ENCODE measurements at regions not wholly inside any gene's neighbourhood (a gene's known extent, or its start where the extent isn't known, plus 50 kb on each side); places are given as distances from the start of the nearest gene placed in this dataset.
"Not testable (repeated sequence)": the region's sequence is repeated elsewhere in the genome, so short reads cannot be mapped to it uniquely, and the experiment has no call there.

- RAD21 ChIA-PET (ENCODE audit: unreplicated experiment); ATAC-seq; SMC1A ChIA-PET (ENCODE audit: uncharacterized antibody, unreplicated experiment); intact Hi-C loops (cut with micrococcal nuclease; ENCODE audit: unreplicated experiment); H3K4me1 ChIP-seq (ENCODE audit: control insufficient read depth, insufficient read depth, low read length); FAIRE-seq; H3K4me3 ChIP-seq; H3K27ac ChIP-seq (ENCODE audit: control insufficient read depth, insufficient read depth); H3K79me2 ChIP-seq (ENCODE audit: control insufficient read depth, insufficient read depth, low read length); H2AFZ ChIP-seq (ENCODE audit: control insufficient read depth, low read depth, low read length); H3K9ac ChIP-seq (ENCODE audit: control insufficient read depth, insufficient read depth, low read length); DNase-seq (ENCODE audit: low read depth, low spot score); CTCF ChIA-PET; H3K4me2 ChIP-seq (ENCODE audit: control insufficient read depth, insufficient read depth); H3K27me3 ChIP-seq (replicated peaks in 1 of 2; ENCODE audit: control insufficient read depth in 2 of 2, insufficient read depth in 2 of 2, low read length in 1 of 2); POLR2A ChIA-PET; H3K36me3 ChIP-seq (ENCODE audit: control insufficient read depth in 2 of 2, insufficient read depth in 2 of 2, low read length in 1 of 2); H4K20me1 ChIP-seq (ENCODE audit: control insufficient read depth, insufficient read depth); BruUV-seq (replicated peaks); in situ Hi-C loops (cut with MboI); H3K9me3 ChIP-seq (replicated peaks; ENCODE audit: control insufficient read depth, insufficient read depth, low read length): not testable (repeated sequence)
- 50% methylated on average over 10 of the region's 10 CpGs for WGBS (ENCODE audit: insufficient coverage, insufficient replicate concordance, low lambda C conversion rate, missing lambda C conversion rate)
Observed at GRCh38 chr3:147245022-147245421, 161.3 kb downstream of the ZIC4 start.

- in situ Hi-C loops (cut with MboI) (no loop called here), intact Hi-C loops (cut with micrococcal nuclease; ENCODE audit: unreplicated experiment) (no loop called here)
- ATAC-seq (no peak), DNase-seq (ENCODE audit: low read depth, low spot score) (no peak), FAIRE-seq (no peak)
- Histone ChIP-seq H3K9me3 (replicated peaks; ENCODE audit: control insufficient read depth, insufficient read depth, low read length) (no peaks in the 10 kb centered on the region), H3K27me3 (replicated peaks in 1 of 2; ENCODE audit: control insufficient read depth in 2 of 2, insufficient read depth in 2 of 2, low read length in 1 of 2) (no peaks in the 10 kb centered on the region), H3K4me3 (no peak overlapping the region), H4K20me1 (ENCODE audit: control insufficient read depth, insufficient read depth) (no peaks in the 10 kb centered on the region), H3K27ac (ENCODE audit: control insufficient read depth, insufficient read depth) (no peak overlapping the region), H3K4me1 (ENCODE audit: control insufficient read depth, insufficient read depth, low read length) (no peaks in the 10 kb centered on the region), H3K4me2 (ENCODE audit: control insufficient read depth, insufficient read depth) (no peak overlapping the region), H3K79me2 (ENCODE audit: control insufficient read depth, insufficient read depth, low read length) (no peaks in the 10 kb centered on the region), H2AFZ (ENCODE audit: control insufficient read depth, low read depth, low read length) (no peak overlapping the region), H3K36me3 (ENCODE audit: control insufficient read depth in 2 of 2, insufficient read depth in 2 of 2, low read length in 1 of 2) (no peaks in the 10 kb centered on the region), H3K9ac (ENCODE audit: control insufficient read depth, insufficient read depth, low read length) (no peak overlapping the region)
- CTCF ChIA-PET = no interaction called here
- POLR2A ChIA-PET = no interaction called here
- TF ChIP-seq EED (IDR thresholded peaks at IDR 0.05; ENCODE audit: low read depth) (no peak), CHD2 (IDR thresholded peaks at IDR 0.05; ENCODE audit: borderline replicate concordance, low read depth, low read length) (no peak), ZNF24 (IDR thresholded peaks at IDR 0.05) (no peak), DPF2 (IDR thresholded peaks at IDR 0.05) (no peak)
- SMC1A ChIA-PET (ENCODE audit: uncharacterized antibody, unreplicated experiment) = interaction anchor here (0.9 kb wide), 1 partner anchor 51 kb away, joined by 3 read pairs; no protein-coding TSS in a partner anchor
- RAD21 ChIA-PET (ENCODE audit: unreplicated experiment) = no interaction called here
- no TSS peak for BruUV-seq (replicated peaks)
Observed at GRCh38 chr3:147244397-147244796, 161.9 kb downstream of the ZIC4 start.
